ENCODE measurements at regions not wholly inside any gene's neighbourhood (a gene's known extent, or its start where the extent isn't known, plus 50 kb on each side); places are given as distances from the start of the nearest gene placed in this dataset.

GRCh38 chr3:176920766-176921160 lies 276.5 kb downstream of the TBL1XR1 start:
- TF ChIP-seq CTCF (IDR thresholded peaks at IDR 0.05) (no peak), EP300 (IDR thresholded peaks at IDR 0.05) (no peak), POLR2A (IDR thresholded peaks at IDR 0.05) (no peak)

Measured in gastroesophageal sphincter (tissue), 3 donors.